ENCODE measurements at regions not wholly inside any gene's neighbourhood (a gene's known extent, or its start where the extent isn't known, plus 50 kb on each side); places are given as distances from the start of the nearest gene placed in this dataset.
"Not testable (repeated sequence)": the region's sequence is repeated elsewhere in the genome, so short reads cannot be mapped to it uniquely, and the experiment has no call there.

DNA sequence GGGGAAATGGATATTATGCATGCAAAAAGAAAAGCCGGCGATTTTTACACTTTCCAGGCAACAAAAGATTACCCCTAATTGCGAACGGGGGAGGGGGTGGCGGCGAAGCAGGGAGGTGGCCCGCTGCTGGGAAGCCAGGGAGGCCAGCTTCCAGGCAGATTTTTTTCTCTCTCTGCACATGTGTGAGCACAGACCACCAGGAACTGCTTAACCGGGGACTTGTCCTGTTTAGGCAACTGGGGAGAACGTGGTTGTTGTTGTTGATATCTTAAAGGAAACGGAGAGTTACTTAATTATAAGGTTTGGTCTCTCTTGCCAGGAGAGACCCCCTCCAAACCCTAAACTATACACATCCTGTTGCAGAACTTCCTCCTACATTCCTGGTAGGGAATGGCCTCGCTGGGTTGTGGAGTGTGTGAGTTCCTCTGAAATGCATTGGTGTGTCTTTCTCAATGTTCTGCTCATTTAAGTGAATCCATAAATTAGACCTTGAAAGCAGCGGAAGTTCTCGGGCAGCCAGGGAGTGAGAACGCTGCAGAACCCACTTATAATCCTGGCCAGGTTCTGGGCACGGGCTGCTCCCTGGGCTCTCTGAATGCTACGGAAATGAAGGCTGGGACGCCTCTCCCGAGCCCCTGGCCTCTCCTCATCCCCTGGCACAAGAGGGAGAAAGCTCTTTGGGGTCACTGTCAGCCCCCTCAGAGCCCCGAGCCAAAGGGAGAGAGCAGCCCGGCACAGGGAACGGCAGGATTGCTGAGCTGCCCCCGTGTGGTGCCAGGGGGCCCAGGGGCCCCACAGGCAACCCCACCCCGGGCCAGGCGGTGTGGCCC, 250.0 kb downstream of the FOXD2 start:
- TF ChIP-seq, protein P1, sequence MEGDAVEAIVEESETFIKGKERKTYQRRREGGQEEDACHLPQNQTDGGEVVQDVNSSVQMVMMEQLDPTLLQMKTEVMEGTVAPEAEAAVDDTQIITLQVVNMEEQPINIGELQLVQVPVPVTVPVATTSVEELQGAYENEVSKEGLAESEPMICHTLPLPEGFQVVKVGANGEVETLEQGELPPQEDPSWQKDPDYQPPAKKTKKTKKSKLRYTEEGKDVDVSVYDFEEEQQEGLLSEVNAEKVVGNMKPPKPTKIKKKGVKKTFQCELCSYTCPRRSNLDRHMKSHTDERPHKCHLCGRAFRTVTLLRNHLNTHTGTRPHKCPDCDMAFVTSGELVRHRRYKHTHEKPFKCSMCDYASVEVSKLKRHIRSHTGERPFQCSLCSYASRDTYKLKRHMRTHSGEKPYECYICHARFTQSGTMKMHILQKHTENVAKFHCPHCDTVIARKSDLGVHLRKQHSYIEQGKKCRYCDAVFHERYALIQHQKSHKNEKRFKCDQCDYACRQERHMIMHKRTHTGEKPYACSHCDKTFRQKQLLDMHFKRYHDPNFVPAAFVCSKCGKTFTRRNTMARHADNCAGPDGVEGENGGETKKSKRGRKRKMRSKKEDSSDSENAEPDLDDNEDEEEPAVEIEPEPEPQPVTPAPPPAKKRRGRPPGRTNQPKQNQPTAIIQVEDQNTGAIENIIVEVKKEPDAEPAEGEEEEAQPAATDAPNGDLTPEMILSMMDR (IDR thresholded peaks at IDR 0.05; ENCODE audit: extremely low read depth, insufficient read depth, missing control alignments) = no peak
- no peak for DNase-seq (ENCODE audit: low spot score)
- in situ Hi-C loops (cut with MboI; ENCODE audit: low pct_unique_long_range_greater_than_20kb, low sequenced_read_pairs, unreplicated experiment) = no loop called here

DNA sequence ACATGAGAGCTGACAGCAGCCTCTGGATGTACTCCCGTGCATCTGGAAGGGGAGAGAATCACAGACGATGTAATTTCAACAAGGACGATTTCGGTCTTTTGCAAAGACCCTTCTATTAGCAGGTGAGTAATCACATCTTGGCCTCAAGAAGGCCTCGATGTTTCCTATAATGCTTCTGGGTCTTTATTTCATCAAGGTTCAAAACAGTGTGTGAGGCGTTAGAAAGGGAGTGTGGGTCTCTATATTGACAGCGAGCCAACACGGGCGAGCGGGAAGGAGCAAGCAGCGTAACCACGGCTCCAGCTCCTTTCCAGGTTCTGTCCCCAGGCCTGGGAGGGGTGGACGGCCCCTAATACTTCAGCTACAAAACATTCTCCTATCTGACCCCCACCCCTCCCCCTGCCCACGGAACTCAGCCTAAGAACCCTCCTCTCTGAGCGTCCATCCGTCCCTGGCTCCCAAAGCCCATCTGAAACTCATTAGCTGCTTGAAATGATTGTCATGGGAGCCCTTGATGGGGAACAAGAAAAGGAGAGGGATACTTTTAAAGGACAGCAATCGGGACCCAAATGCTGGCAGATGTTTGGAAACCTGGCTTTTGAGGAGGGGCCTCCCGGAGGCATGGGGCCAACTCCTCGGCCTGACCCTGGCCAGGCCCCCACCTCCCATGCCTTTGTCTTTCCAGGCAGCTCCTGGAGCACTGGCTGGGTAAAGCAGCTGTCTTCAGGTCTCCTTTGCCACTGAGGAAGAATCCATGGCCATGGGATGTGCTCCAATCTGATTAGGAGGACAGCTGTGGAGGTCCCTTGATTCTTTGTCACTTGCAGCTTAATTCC, 250.8 kb downstream of the FOXD2 start:
- TF ChIP-seq, protein P1 (IDR thresholded peaks at IDR 0.05; ENCODE audit: extremely low read depth, insufficient read depth, missing control alignments) = no peak
- in situ Hi-C loops (cut with MboI; ENCODE audit: low pct_unique_long_range_greater_than_20kb, low sequenced_read_pairs, unreplicated experiment) = no loop called here

DNA sequence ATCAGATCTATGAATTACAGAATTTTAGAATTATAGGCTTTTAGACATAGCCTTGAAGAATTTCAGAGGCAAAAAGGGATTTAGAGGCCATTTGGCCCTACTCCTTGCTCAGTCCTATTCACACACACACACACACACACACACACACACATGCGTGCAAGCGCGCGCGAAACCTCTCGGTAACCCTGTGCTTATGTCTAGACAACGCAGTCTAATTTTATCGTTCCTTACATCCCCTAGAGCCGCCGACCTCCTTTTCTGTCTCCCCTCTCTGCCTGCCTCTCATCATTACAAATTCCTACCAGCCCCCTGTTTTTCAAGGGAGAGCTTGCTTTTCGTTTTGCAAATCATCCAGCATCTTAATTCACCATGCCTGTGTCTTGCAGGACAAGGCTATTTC, 252.1 kb downstream of the FOXD2 start:
- TF ChIP-seq, protein P1 (IDR thresholded peaks at IDR 0.05; ENCODE audit: extremely low read depth, insufficient read depth, missing control alignments) = no peak
- in situ Hi-C loops (cut with MboI; ENCODE audit: low pct_unique_long_range_greater_than_20kb, low sequenced_read_pairs, unreplicated experiment) = no loop called here
- DNase-seq (ENCODE audit: low spot score) = no peak

More for the DNA sequence above, 250.8 kb downstream of the FOXD2 start:
- DNase-seq (ENCODE audit: low spot score) = no peak

DNA sequence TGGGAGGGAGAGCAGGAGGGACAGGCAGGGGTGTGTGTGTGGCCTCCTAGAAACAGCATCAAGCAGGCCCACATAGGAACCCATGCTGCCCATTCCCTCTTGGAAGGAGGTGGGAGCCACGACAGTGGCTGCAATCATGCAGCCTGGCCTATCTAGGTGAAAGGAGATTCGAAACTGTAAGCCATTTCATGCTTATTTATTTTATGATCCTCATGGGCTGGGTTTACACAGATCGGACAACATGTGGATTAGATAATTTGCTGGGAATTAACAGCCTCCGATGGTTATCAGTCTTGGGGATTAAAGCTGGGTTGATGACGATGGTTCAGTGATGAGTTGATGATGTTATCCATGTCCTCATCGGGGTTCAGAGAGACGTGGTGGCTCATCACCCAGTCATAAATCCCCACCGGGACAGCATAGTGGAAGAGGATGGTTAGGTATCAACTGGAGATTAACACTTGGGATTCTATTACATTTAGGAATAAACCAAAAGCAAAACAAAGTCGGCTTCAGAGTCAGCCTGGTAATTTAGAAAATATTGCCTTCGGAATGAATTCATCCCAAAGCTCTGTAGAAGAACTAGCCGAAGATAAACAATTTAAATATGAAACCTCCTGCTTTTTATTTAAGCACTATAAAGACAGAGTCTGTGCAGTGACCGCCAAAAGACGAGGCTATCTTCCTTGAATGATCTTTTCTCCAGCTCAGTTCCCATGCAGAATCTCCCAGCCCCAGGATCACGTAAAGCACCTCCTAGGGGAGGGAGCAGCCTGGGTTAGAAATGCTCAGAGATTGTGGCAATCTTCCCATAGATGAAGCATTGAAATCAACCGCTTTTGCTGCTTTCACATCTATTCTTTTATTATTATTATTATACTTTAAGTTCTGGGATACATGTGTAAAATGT, 252.8 kb downstream of the FOXD2 start:
- TF ChIP-seq, protein P1 (IDR thresholded peaks at IDR 0.05; ENCODE audit: extremely low read depth, insufficient read depth, missing control alignments) = no peak
- no peak for DNase-seq (ENCODE audit: low spot score)

DNA sequence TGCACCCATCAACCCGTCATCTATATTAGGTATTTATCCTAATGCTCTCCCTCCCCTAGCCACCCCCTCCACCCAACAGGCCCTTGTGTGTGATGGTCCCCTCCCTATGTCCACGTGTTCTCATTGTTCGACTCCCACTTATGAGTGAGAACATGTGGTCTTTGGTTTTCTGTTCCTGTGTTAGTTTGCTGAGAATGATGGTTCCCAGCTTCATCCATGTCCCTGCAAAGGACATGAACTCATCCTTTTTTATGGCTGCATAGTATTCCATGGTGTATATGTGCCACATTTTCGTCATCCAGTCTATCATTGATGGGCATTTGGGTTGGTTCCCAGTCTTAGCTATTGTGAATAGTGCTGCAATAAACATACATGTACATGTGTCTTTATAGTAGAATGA, 253.4 kb downstream of the FOXD2 start:
- DNase-seq (ENCODE audit: low spot score); in situ Hi-C loops (cut with MboI; ENCODE audit: low pct_unique_long_range_greater_than_20kb, low sequenced_read_pairs, unreplicated experiment): not testable (repeated sequence)

More for the DNA sequence above, 252.8 kb downstream of the FOXD2 start:
- in situ Hi-C loops (cut with MboI; ENCODE audit: low pct_unique_long_range_greater_than_20kb, low sequenced_read_pairs, unreplicated experiment) = no loop called here

DNA sequence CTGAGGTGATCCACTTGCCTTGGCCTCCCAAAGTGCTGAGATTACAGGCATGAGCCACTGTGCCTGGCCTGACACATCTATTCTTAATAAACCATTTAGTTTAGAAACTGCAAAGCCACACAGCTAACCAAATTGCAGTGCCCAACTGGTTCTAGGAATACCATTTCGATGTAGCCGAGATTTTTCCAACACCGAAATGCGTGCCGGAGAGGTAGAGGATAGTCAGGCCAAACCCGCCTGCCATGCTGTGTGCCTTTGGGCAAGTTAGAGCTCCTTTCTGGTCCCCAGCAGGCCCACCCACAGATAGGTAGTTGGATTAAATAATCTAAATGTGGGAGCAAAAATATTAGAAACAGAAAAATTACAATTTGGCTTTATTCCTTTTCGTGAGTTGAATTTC, 254.4 kb downstream of the FOXD2 start:
- no peak for DNase-seq (ENCODE audit: low spot score)
- in situ Hi-C loops (cut with MboI; ENCODE audit: low pct_unique_long_range_greater_than_20kb, low sequenced_read_pairs, unreplicated experiment) = no loop called here
- TF ChIP-seq, protein P1 (IDR thresholded peaks at IDR 0.05; ENCODE audit: extremely low read depth, insufficient read depth, missing control alignments) = no peak
